Neutrophil (primary cell): ENCODE measurements at regions not wholly inside any gene's neighbourhood (a gene's known extent, or its start where the extent isn't known, plus 50 kb on each side); places are given as distances from the start of the nearest gene placed in this dataset.

Experiments used
- H3K27ac ChIP-seq: fragments of 200-600 bp; sonication (generic); 2 replicates; pipeline ENCODE4 v1.5.1; 2016; ENCODE audit warnings: mild to moderate bottlenecking, moderate library complexity
- H3K27me3 ChIP-seq: fragments of 200-600 bp; sonication (generic); 2 replicates; pipeline ENCODE4 v1.6.0; 2016; ENCODE audit warnings: mild to moderate bottlenecking
- H3K36me3 ChIP-seq: fragments of 200-600 bp; sonication (generic); 2 replicates; pipeline ENCODE4 v1.5.1; 2017
- H3K4me1 ChIP-seq, 2 experiments: fragments of 200-600 bp in 1 of 2; sonication (generic) in 1 of 2; 1 replicate in 1 of 2; 2 replicates in 1 of 2; pipeline versions ENCODE4 v1.5.1 to v1.6.1; 2013 to 2016; ENCODE audit warnings: low read depth in 1 of 2, low read length in 1 of 2, mild to moderate bottlenecking in 1 of 2, moderate library complexity in 1 of 2; ENCODE audit not compliant: control insufficient read depth in 1 of 2, insufficient read depth in 1 of 2
- H3K4me3 ChIP-seq, 2 experiments: fragments of 200-600 bp in 1 of 2; sonication (generic) in 1 of 2; 1 replicate in 1 of 2; 2 replicates in 1 of 2; pipeline ENCODE4 v1.5.1; 2013 to 2016; ENCODE audit warnings: low read depth in 1 of 2, low read length in 1 of 2, mild to moderate bottlenecking in 1 of 2, moderate library complexity in 1 of 2
- H3K9me3 ChIP-seq: fragments of 200-600 bp; sonication (generic); 2 replicates; pipeline ENCODE4 v1.5.1; 2016
- CTCF ChIP-seq: fragments of 200-600 bp; sonication (generic); IDR thresholded peaks from 2 replicates; pipeline ENCODE4 v1.5.1; 2016; ENCODE audit warnings: antibody characterized with exemption

- no peak overlapping the region for H3K27ac ChIP-seq
- H3K27me3 ChIP-seq = no peaks in the 10 kb centered on the region
- no peak for TF ChIP-seq CTCF
- H3K9me3 ChIP-seq = no peaks in the 10 kb centered on the region
- no peaks in the 10 kb centered on the region for H3K36me3 ChIP-seq
- no peak overlapping the region for H3K4me3 ChIP-seq
- H3K4me1 ChIP-seq = no peaks in the 10 kb centered on the region
These were observed 126.1 kb upstream of the AGR3 start for GRCh38 chr7:17007841-17008240.

- Histone ChIP-seq H3K4me3 (no peak overlapping the region), H3K4me1 (no peaks in the 10 kb centered on the region), H3K27ac (no peak overlapping the region), H3K36me3 (no peaks in the 10 kb centered on the region), H3K27me3 (no peaks in the 10 kb centered on the region), H3K9me3 (no peaks in the 10 kb centered on the region)
- TF ChIP-seq CTCF = no peak
These were observed 127.4 kb upstream of the AGR3 start for GRCh38 chr7:17009007-17009719.

- Histone ChIP-seq H3K4me1 (no peaks in the 10 kb centered on the region), H3K36me3 (no peaks in the 10 kb centered on the region), H3K27me3 (no peaks in the 10 kb centered on the region), H3K9me3 (no peaks in the 10 kb centered on the region), H3K4me3 (no peak overlapping the region), H3K27ac (no peak overlapping the region)
- no peak for TF ChIP-seq CTCF
These were observed 128.2 kb upstream of the AGR3 start for GRCh38 chr7:17009933-17010332.

- H3K27ac ChIP-seq = no peak overlapping the region
- H3K9me3 ChIP-seq = no peaks in the 10 kb centered on the region
- no peaks in the 10 kb centered on the region for H3K36me3 ChIP-seq
- H3K4me1 ChIP-seq = no peaks in the 10 kb centered on the region
- no peak for TF ChIP-seq CTCF
- no peaks in the 10 kb centered on the region for H3K27me3 ChIP-seq
- H3K4me3 ChIP-seq = no peak overlapping the region
These were observed 129.0 kb upstream of the AGR3 start for GRCh38 chr7:17010637-17011300.

GRCh38 chr7:17013204-17013603 lies 131.4 kb upstream of the AGR3 start:
- no peaks in the 10 kb centered on the region for H3K4me1 ChIP-seq
- no peaks in the 10 kb centered on the region for H3K9me3 ChIP-seq
- no peak for TF ChIP-seq CTCF
- no peaks in the 10 kb centered on the region for H3K36me3 ChIP-seq
- H3K4me3 ChIP-seq = no peak overlapping the region
- H3K27ac ChIP-seq = no peak overlapping the region
- H3K27me3 ChIP-seq = no peaks in the 10 kb centered on the region
